ENCODE measurements at regions not wholly inside any gene's neighbourhood (a gene's known extent, or its start where the extent isn't known, plus 50 kb on each side); places are given as distances from the start of the nearest gene placed in this dataset.

- WGBS, 2 experiments (ENCODE audit: low coverage in 1 of 2, low lambda C conversion rate in 2 of 2, missing lambda C conversion rate in 2 of 2) = 33 to 35% methylated on average over 10 of the region's 10 CpGs
- Histone ChIP-seq H3K9me2 (ENCODE audit: insufficient read depth) (no peaks in the 10 kb centered on the region), H3K9me3 (ENCODE audit: low read depth) (no peaks in the 10 kb centered on the region), H3K36me3 (ENCODE audit: low read depth) (no peaks in the 10 kb centered on the region), H3K79me2 (ENCODE audit: insufficient read depth) (no peaks in the 10 kb centered on the region), H4K20me1 (ENCODE audit: insufficient read depth) (no peaks in the 10 kb centered on the region), H2AFZ (no peak overlapping the region), H3K9ac (no peak overlapping the region), H3K4me1 (ENCODE audit: insufficient read depth) (no peaks in the 10 kb centered on the region), H3K4me2 (ENCODE audit: unreplicated experiment) (no peak overlapping the region), H3F3A (ENCODE audit: insufficient read depth) (no peaks in the 10 kb centered on the region), H3K27ac (no peak overlapping the region), H3K27me3 (replicated peaks; ENCODE audit: insufficient read depth) (no peaks in the 10 kb centered on the region), H3K4me3 (no peak overlapping the region)
- no peak for DNase-seq
- TF ChIP-seq EZH2 (IDR thresholded peaks at IDR 0.05; ENCODE audit: insufficient read depth, poor library complexity, severe bottlenecking) = no peak
- no peak for TF ChIP-seq EZH2phosphoT487 (IDR thresholded peaks at IDR 0.05; ENCODE audit: insufficient read depth, low read depth)
- in situ Hi-C loops (cut with MboI) = no loop called here
Observed at GRCh38 chr11:116065191-116065895, 561.1 kb upstream of the CADM1 start.

- Histone ChIP-seq H4K20me1 (ENCODE audit: insufficient read depth) (no peaks in the 10 kb centered on the region), H3K27me3 (replicated peaks; ENCODE audit: insufficient read depth) (no peaks in the 10 kb centered on the region), H3K27ac (no peak overlapping the region), H3K9ac (no peak overlapping the region), H3F3A (ENCODE audit: insufficient read depth) (no peaks in the 10 kb centered on the region), H3K4me2 (ENCODE audit: unreplicated experiment) (no peak overlapping the region), H3K9me3 (ENCODE audit: low read depth) (no peaks in the 10 kb centered on the region), H3K9me2 (ENCODE audit: insufficient read depth) (no peaks in the 10 kb centered on the region), H3K79me2 (ENCODE audit: insufficient read depth) (no peaks in the 10 kb centered on the region), H3K4me1 (ENCODE audit: insufficient read depth) (no peaks in the 10 kb centered on the region), H2AFZ (no peak overlapping the region), H3K36me3 (ENCODE audit: low read depth) (no peaks in the 10 kb centered on the region), H3K4me3 (no peak overlapping the region)
- in situ Hi-C loops (cut with MboI) = no loop called here
- TF ChIP-seq EZH2 (IDR thresholded peaks at IDR 0.05; ENCODE audit: insufficient read depth, poor library complexity, severe bottlenecking) = no peak
- no peak for TF ChIP-seq EZH2phosphoT487 (IDR thresholded peaks at IDR 0.05; ENCODE audit: insufficient read depth, low read depth)
- WGBS, 2 experiments (ENCODE audit: low coverage in 1 of 2, low lambda C conversion rate in 2 of 2, missing lambda C conversion rate in 2 of 2) = 5% methylated on average over 11 of the region's 11 CpGs
- DNase-seq = no peak
Observed at GRCh38 chr11:116062490-116063171, 558.4 kb upstream of the CADM1 start.

GRCh38 chr11:116062129-116062489, 557.9 kb upstream of the CADM1 start:
- Histone ChIP-seq H2AFZ (no peak overlapping the region), H3K4me3 (no peak overlapping the region), H3K79me2 (ENCODE audit: insufficient read depth) (no peaks in the 10 kb centered on the region), H3K4me1 (ENCODE audit: insufficient read depth) (no peaks in the 10 kb centered on the region), H3K27ac (no peak overlapping the region), H3K4me2 (ENCODE audit: unreplicated experiment) (no peak overlapping the region), H4K20me1 (ENCODE audit: insufficient read depth) (no peaks in the 10 kb centered on the region), H3K9me3 (ENCODE audit: low read depth) (no peaks in the 10 kb centered on the region), H3K9me2 (ENCODE audit: insufficient read depth) (no peaks in the 10 kb centered on the region), H3F3A (ENCODE audit: insufficient read depth) (no peaks in the 10 kb centered on the region), H3K27me3 (replicated peaks; ENCODE audit: insufficient read depth) (no peaks in the 10 kb centered on the region), H3K9ac (no peak overlapping the region), H3K36me3 (ENCODE audit: low read depth) (no peaks in the 10 kb centered on the region)
- no peak for TF ChIP-seq EZH2phosphoT487 (IDR thresholded peaks at IDR 0.05; ENCODE audit: insufficient read depth, low read depth)
- TF ChIP-seq EZH2 (IDR thresholded peaks at IDR 0.05; ENCODE audit: insufficient read depth, poor library complexity, severe bottlenecking) = no peak
- WGBS, 2 experiments (ENCODE audit: low coverage in 1 of 2, low lambda C conversion rate in 2 of 2, missing lambda C conversion rate in 2 of 2) = 18 to 26% methylated on average over 4 of the region's 4 CpGs
- in situ Hi-C loops (cut with MboI) = no loop called here
- DNase-seq = no peak

- no peak overlapping the region for H3K27ac ChIP-seq
- no peak for DNase-seq
- WGBS, 2 experiments (ENCODE audit: low coverage in 1 of 2, low lambda C conversion rate in 2 of 2, missing lambda C conversion rate in 2 of 2) = 25 to 34% methylated on average over 4 of the region's 4 CpGs
- no peaks in the 10 kb centered on the region for H3K9me3 ChIP-seq (ENCODE audit: low read depth)
- no peaks in the 10 kb centered on the region for H3K4me1 ChIP-seq (ENCODE audit: insufficient read depth)
- TF ChIP-seq EZH2 (IDR thresholded peaks at IDR 0.05; ENCODE audit: insufficient read depth, poor library complexity, severe bottlenecking) (no peak), EZH2phosphoT487 (IDR thresholded peaks at IDR 0.05; ENCODE audit: insufficient read depth, low read depth) (no peak)
- no peak overlapping the region for H2AFZ ChIP-seq
- H3K4me2 ChIP-seq (ENCODE audit: unreplicated experiment) = no peak overlapping the region
- no peak overlapping the region for H3K9ac ChIP-seq
- in situ Hi-C loops (cut with MboI) = no loop called here
- H3F3A ChIP-seq (ENCODE audit: insufficient read depth) = no peaks in the 10 kb centered on the region
- H3K36me3 ChIP-seq (ENCODE audit: low read depth) = no peaks in the 10 kb centered on the region
- H3K79me2 ChIP-seq (ENCODE audit: insufficient read depth) = no peaks in the 10 kb centered on the region
- no peak overlapping the region for H3K4me3 ChIP-seq
- no peaks in the 10 kb centered on the region for H3K27me3 ChIP-seq (replicated peaks; ENCODE audit: insufficient read depth)
- H3K9me2 ChIP-seq (ENCODE audit: insufficient read depth) = no peaks in the 10 kb centered on the region
- H4K20me1 ChIP-seq (ENCODE audit: insufficient read depth) = no peaks in the 10 kb centered on the region
Observed at GRCh38 chr11:116061322-116061721, 557.1 kb upstream of the CADM1 start.

Measured in GM23248 (cell line).